ENCODE measurements at regions not wholly inside any gene's neighbourhood (a gene's known extent, or its start where the extent isn't known, plus 50 kb on each side); places are given as distances from the start of the nearest gene placed in this dataset.

DNA sequence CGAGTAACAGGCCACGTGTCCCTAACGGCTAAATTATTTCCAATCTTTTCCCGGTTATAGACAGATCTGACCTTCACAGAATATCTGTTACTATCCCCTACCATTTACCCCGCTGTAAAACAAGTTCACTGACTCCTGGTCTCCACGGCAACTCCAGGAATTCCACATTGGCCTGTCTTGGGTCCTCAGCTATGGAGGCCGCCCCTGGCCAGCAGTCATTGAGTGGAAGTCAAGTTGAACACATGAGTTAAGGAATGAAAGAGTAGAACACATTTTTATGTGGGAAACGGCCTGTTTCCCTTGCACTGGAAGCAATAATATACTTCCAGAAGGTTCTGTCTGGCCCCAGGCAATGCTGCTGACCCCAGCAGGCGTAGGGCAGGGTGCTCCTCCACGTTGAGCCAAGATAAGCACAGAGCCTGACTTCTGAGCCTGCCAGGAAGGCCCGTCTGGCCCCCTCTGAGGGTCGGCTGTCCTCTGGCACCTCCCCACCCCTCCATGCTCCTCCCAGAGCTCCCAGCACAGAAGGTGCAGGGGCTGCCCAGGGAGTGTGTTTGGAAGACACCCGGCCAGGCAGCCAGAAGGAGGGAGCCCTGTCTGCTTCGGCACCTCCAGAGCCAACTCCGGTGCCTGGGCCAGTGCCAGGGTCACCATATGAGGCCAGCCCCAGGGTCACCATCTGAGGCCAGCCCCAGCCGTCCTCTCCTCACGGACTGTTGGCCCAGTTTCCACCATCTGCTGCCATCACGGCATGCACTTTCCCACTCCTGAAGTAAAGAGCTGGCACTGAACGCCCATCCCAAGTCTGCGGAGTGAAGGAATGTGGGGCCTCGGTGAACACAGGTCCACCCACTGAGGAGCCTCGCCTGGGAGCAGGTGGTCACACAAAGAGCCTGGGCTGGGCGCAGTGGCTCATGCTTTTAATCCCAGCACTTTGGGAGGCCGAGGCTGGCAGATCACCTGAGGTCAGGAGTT is 813.2 kb downstream of the BRD1 start:
- TF ChIP-seq EZH2 (IDR thresholded peaks at IDR 0.05; ENCODE audit: insufficient read depth, poor library complexity, severe bottlenecking): no peak
- TF ChIP-seq EZH2phosphoT487 (IDR thresholded peaks at IDR 0.05; ENCODE audit: insufficient read depth, low read depth): no peak
